WERI-Rb-1 (cell line): ENCODE measurements at regions not wholly inside any gene's neighbourhood (a gene's known extent, or its start where the extent isn't known, plus 50 kb on each side); places are given as distances from the start of the nearest gene placed in this dataset.
"Not testable (repeated sequence)": the region's sequence is repeated elsewhere in the genome, so short reads cannot be mapped to it uniquely, and the experiment has no call there.

Experiments
- DNase-seq: peaks from one replicate; pipeline ENCODE4 v3.0.0-alpha.2; 2020
- H3K27ac ChIP-seq: fragments of 250-450 bp; sonication (Bioruptor Pico); 2 replicates; pipeline ENCODE4 v1.5.1; 2020; ENCODE audit warnings: mild to moderate bottlenecking, moderate library complexity
- H3K27me3 ChIP-seq: fragments of 250-450 bp; sonication (Bioruptor Pico); 2 replicates; pipeline ENCODE4 v1.5.1; 2021; ENCODE audit warnings: mild to moderate bottlenecking, low read depth, moderate library complexity; ENCODE audit not compliant: insufficient read depth, severe bottlenecking
- H3K36me3 ChIP-seq: fragments of 250-450 bp; sonication (Bioruptor Pico); 2 replicates; pipeline ENCODE4 v1.5.1; 2020; ENCODE audit warnings: mild to moderate bottlenecking, moderate library complexity
- H3K4me3 ChIP-seq: 2 replicates; pipeline ENCODE4 v1.5.1; 2011; ENCODE audit warnings: low read depth, mild to moderate bottlenecking, control low read depth, low read length
- H3K9me3 ChIP-seq: fragments of 250-450 bp; sonication (Bioruptor Pico); 2 replicates; pipeline ENCODE4 v1.5.1; 2021; ENCODE audit warnings: mild to moderate bottlenecking, moderate library complexity; ENCODE audit not compliant: severe bottlenecking
- TF ChIP-seq, protein P1 (sequence below): IDR thresholded peaks from 2 replicates; pipeline ENCODE4 v1.5.1; 2011; ENCODE audit warnings: low read depth, mild to moderate bottlenecking, control low read depth, inconsistent platforms, low read length

DNA sequence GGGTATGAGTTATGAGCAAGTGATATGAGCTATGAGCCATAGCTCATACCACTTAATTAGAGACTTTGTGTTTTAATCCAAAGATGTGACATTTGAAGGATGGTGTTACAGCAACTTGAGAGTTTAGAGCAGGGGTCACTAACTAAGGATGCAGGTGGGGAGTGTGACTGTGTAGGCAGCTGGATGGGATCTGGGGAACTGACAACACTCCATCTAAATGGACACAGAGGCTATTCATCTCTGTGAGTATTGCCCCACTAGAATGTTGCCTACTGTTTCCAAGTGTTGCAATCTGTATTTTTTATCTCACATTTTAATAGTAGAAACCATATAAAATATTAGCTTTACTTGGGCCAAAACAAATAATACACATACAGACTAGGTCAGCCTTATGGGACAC, 488.1 kb upstream of the DAB2 start:
- no peak overlapping the region for H3K27ac ChIP-seq
- no peaks in the 10 kb centered on the region for H3K36me3 ChIP-seq
- TF ChIP-seq, protein P1, sequence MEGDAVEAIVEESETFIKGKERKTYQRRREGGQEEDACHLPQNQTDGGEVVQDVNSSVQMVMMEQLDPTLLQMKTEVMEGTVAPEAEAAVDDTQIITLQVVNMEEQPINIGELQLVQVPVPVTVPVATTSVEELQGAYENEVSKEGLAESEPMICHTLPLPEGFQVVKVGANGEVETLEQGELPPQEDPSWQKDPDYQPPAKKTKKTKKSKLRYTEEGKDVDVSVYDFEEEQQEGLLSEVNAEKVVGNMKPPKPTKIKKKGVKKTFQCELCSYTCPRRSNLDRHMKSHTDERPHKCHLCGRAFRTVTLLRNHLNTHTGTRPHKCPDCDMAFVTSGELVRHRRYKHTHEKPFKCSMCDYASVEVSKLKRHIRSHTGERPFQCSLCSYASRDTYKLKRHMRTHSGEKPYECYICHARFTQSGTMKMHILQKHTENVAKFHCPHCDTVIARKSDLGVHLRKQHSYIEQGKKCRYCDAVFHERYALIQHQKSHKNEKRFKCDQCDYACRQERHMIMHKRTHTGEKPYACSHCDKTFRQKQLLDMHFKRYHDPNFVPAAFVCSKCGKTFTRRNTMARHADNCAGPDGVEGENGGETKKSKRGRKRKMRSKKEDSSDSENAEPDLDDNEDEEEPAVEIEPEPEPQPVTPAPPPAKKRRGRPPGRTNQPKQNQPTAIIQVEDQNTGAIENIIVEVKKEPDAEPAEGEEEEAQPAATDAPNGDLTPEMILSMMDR = no peak
- DNase-seq = no peak
- H3K4me3 ChIP-seq = no peak overlapping the region
- H3K9me3 ChIP-seq = peaks cover under 1% of the 10 kb centered on the region
- no peaks in the 10 kb centered on the region for H3K27me3 ChIP-seq

DNA sequence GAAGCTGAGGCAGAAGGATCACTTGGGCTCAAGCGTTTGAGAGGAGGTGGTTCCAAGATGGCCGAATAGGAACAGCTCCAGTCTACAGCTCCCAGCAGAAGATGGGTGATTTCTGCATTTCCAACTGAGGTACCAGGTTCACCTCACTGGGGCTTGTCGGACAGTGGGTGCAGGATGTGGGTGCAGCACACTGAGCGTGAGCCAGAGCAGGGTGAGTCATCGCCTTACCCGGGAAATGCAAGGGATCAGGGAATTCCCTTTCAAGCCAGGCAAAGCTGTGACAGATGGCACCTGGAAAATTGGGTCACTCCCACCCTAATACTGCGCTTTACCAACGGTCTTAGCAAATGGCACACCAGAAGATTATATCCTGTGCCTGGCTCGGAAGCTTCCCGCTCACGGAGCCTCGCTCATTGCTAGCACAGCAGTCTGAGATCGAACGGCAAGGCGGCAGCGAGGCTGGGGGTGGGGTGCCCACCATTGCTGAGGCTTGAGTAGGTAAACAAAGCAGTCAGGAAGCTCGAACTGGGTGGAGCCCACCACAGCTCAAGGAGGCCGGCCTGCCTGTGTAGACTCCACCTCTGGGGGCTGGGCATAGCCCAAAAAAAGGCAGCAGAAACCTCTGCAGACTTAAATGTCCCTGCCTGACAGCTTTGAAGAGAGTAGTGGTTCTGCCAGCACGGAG, 482.6 kb upstream of the DAB2 start:
- peak; percentile 8 for DNase-seq
- H3K27me3 ChIP-seq, H3K9me3 ChIP-seq, H3K36me3 ChIP-seq, H3K4me3 ChIP-seq, H3K27ac ChIP-seq: not testable (repeated sequence)

DNA sequence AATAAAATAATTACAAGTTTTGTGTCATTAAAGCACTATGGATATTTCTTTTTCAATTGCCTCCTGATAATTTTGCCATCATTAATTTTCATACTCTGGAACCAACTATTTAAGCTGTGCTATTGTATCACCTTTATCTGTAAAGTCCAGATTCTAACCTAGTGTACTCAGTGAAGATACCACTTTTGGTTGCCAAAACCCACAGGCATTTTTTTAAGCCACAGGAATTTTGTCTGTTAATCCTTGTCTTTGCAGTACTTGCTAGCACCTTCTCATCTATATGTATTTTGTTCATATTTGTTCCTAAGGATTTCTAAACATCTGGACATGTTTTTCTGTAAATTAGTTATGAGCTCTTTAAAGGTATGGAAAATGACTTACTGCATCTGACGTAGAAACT, 481.4 kb upstream of the DAB2 start:
- Histone ChIP-seq H3K27ac (no peak overlapping the region), H3K36me3 (no peaks in the 10 kb centered on the region), H3K9me3 (peaks cover 7% of the 10 kb centered on the region), H3K27me3 (no peaks in the 10 kb centered on the region), H3K4me3 (no peak overlapping the region)
- DNase-seq = no peak
- TF ChIP-seq, protein P1 = no peak

DNA sequence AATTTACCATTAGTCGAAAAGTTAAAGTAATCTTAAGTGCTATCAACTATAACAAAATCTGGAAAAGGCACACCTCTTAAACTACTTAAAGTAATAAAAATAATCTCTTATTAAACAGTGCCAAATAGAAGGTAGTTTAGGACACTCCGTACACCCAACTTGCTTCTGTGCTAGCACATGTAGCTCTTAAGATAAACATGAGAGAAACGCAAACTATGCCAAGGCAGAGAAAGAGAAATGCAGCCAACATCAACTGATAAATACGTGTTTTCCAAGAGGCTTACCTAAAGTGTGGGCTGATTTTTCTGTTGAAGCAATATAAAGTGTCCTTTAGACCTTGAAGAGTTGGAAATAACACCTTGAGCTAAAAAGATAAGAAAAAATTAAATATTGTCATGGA, 480.6 kb upstream of the DAB2 start:
- Histone ChIP-seq H3K27me3 (no peaks in the 10 kb centered on the region), H3K27ac (no peak overlapping the region), H3K9me3 (peaks cover 7% of the 10 kb centered on the region), H3K36me3 (no peaks in the 10 kb centered on the region), H3K4me3 (no peak overlapping the region)
- TF ChIP-seq, protein P1 = no peak
- no peak for DNase-seq

DNA sequence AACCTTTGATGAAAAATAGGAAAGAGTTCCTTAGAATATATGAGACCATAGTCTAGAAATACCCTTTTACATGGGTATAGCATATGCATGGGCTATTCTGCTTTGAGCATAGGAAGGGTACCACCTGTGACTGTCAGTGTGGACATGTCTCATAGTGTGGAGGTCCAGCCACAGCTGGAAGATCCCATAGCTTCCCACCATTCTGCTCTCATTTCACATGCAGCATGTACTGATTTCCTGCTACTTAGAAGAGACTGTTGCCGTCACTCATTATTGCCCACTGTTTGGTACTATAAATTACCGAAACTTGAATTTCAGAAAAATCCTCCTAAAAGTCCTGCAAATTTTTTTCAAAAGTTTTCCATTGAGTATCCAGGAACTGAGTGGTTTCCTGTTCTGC, 477.8 kb upstream of the DAB2 start:
- no peaks in the 10 kb centered on the region for H3K27me3 ChIP-seq
- no peak overlapping the region for H3K4me3 ChIP-seq
- TF ChIP-seq, protein P1 = no peak
- H3K27ac ChIP-seq = no peak overlapping the region
- H3K36me3 ChIP-seq = no peaks in the 10 kb centered on the region
- DNase-seq = no peak
- H3K9me3 ChIP-seq = peaks cover 4% of the 10 kb centered on the region

DNA sequence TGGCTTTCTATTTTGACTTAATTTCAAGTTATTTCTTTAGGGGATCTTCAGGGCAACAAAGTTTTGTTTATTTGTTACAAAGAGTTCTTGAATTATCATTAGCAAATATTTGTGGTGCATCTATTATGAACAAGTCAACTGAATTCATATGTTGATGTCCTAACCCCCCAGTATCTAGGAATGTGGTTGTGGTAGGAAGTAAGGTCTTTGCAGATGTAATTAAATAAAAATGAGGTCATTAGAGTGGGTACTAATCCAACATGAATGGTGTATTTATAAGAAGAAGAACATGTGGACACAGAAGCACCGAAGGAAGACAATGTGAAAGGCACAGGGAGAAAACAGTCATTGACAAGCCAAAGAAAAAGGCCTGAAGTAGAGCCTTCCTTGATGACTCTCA, 474.0 kb upstream of the DAB2 start:
- Histone ChIP-seq H3K4me3 (no peak overlapping the region), H3K36me3 (no peaks in the 10 kb centered on the region), H3K27me3 (no peaks in the 10 kb centered on the region), H3K27ac (no peak overlapping the region), H3K9me3 (no peaks in the 10 kb centered on the region)
- TF ChIP-seq, protein P1 = no peak
- DNase-seq = no peak
